ENCODE measurements at regions not wholly inside any gene's neighbourhood (a gene's known extent, or its start where the extent isn't known, plus 50 kb on each side); places are given as distances from the start of the nearest gene placed in this dataset.
A peak's percentile ranks its signal among the peaks of the same experiment; 100 is the strongest.
"Not testable (repeated sequence)": the region's sequence is repeated elsewhere in the genome, so short reads cannot be mapped to it uniquely, and the experiment has no call there.

GRCh38 chr13:63840551-63841421 is 2425.1 kb upstream of the PCDH20 start:
- H3K4me3 ChIP-seq (ENCODE audit: control insufficient read depth in 1 of 7, extremely low read depth in 1 of 7, insufficient read depth in 4 of 7, low read depth in 2 of 7, low read length in 6 of 7) = no peak overlapping the region
- H3K36me3 ChIP-seq (ENCODE audit: control insufficient read depth in 4 of 4, insufficient read depth in 4 of 4, low read length in 3 of 4) = no peaks in the 10 kb centered on the region
- POLR2A ChIA-PET = no interaction called here
- H3K4me1 ChIP-seq (ENCODE audit: control extremely low read depth in 1 of 4, control insufficient read depth in 4 of 4, insufficient read depth in 4 of 4, low read length in 3 of 4) = no peaks in the 10 kb centered on the region
- no peak for DNase-seq
- H3K27ac ChIP-seq (ENCODE audit: insufficient read depth in 1 of 2, low read depth in 1 of 2, low read length in 2 of 2, poor library complexity in 1 of 2, severe bottlenecking in 2 of 2) = no peak overlapping the region
- CTCF ChIA-PET = no interaction called here
- H3K9me3 ChIP-seq (ENCODE audit: control extremely low read depth in 1 of 5, control insufficient read depth in 4 of 5, insufficient read depth in 2 of 5, low read depth in 1 of 5, low read length in 4 of 5) = peaks cover 0 to 23% (median 11%) of the 10 kb centered on the region in 5 experiments
- WGBS (ENCODE audit: insufficient coverage) = 97% methylated on average over 21 of the region's 44 CpGs
- H3K27me3 ChIP-seq (replicated peaks in 2 of 5; ENCODE audit: control insufficient read depth in 4 of 5, insufficient read depth in 5 of 5, low read length in 4 of 5) = no peaks in the 10 kb centered on the region

GRCh38 chr13:63838366-63839110 is 2422.9 kb upstream of the PCDH20 start:
- no peak for DNase-seq
- Histone ChIP-seq H3K36me3 (ENCODE audit: control insufficient read depth in 4 of 4, insufficient read depth in 4 of 4, low read length in 3 of 4) (no peaks in the 10 kb centered on the region), H3K4me1 (ENCODE audit: control extremely low read depth in 1 of 4, control insufficient read depth in 4 of 4, insufficient read depth in 4 of 4, low read length in 3 of 4) (no peaks in the 10 kb centered on the region), H3K27me3 (replicated peaks in 2 of 5; ENCODE audit: control insufficient read depth in 4 of 5, insufficient read depth in 5 of 5, low read length in 4 of 5) (no peaks in the 10 kb centered on the region), H3K27ac (ENCODE audit: insufficient read depth in 1 of 2, low read depth in 1 of 2, low read length in 2 of 2, poor library complexity in 1 of 2, severe bottlenecking in 2 of 2) (no peak overlapping the region), H3K4me3 (ENCODE audit: control insufficient read depth in 1 of 7, extremely low read depth in 1 of 7, insufficient read depth in 4 of 7, low read depth in 2 of 7, low read length in 6 of 7) (no peak overlapping the region), H3K9me3 (ENCODE audit: control extremely low read depth in 1 of 5, control insufficient read depth in 4 of 5, insufficient read depth in 2 of 5, low read depth in 1 of 5, low read length in 4 of 5) (peaks cover 0 to 21% (median 8%) of the 10 kb centered on the region in 5 experiments)
- CTCF ChIA-PET = no interaction called here
- POLR2A ChIA-PET = no interaction called here
- WGBS (ENCODE audit: insufficient coverage) = 97% methylated on average over 6 of the region's 18 CpGs

GRCh38 chr13:63837701-63838100 is 2422.1 kb upstream of the PCDH20 start:
- CTCF ChIA-PET; H3K4me1 ChIP-seq (ENCODE audit: control extremely low read depth in 1 of 4, control insufficient read depth in 4 of 4, insufficient read depth in 4 of 4, low read length in 3 of 4); H3K27ac ChIP-seq (ENCODE audit: insufficient read depth in 1 of 2, low read depth in 1 of 2, low read length in 2 of 2, poor library complexity in 1 of 2, severe bottlenecking in 2 of 2); H3K4me3 ChIP-seq (ENCODE audit: control insufficient read depth in 1 of 7, extremely low read depth in 1 of 7, insufficient read depth in 4 of 7, low read depth in 2 of 7, low read length in 6 of 7); POLR2A ChIA-PET; H3K36me3 ChIP-seq (ENCODE audit: control insufficient read depth in 4 of 4, insufficient read depth in 4 of 4, low read length in 3 of 4); H3K27me3 ChIP-seq (replicated peaks in 2 of 5; ENCODE audit: control insufficient read depth in 4 of 5, insufficient read depth in 5 of 5, low read length in 4 of 5); DNase-seq: not testable (repeated sequence)
- WGBS (ENCODE audit: insufficient coverage) = no CpG with 5 or more reads among the region's 21 CpGs
- peaks cover 0 to 21% (median 8%) of the 10 kb centered on the region in 5 experiments for H3K9me3 ChIP-seq (ENCODE audit: control extremely low read depth in 1 of 5, control insufficient read depth in 4 of 5, insufficient read depth in 2 of 5, low read depth in 1 of 5, low read length in 4 of 5)

- H3K9me3 ChIP-seq (ENCODE audit: control extremely low read depth in 1 of 5, control insufficient read depth in 4 of 5, insufficient read depth in 2 of 5, low read depth in 1 of 5, low read length in 4 of 5); H3K4me1 ChIP-seq (ENCODE audit: control extremely low read depth in 1 of 4, control insufficient read depth in 4 of 4, insufficient read depth in 4 of 4, low read length in 3 of 4); H3K27me3 ChIP-seq (replicated peaks in 2 of 5; ENCODE audit: control insufficient read depth in 4 of 5, insufficient read depth in 5 of 5, low read length in 4 of 5); CTCF ChIA-PET; H3K4me3 ChIP-seq (ENCODE audit: control insufficient read depth in 1 of 7, extremely low read depth in 1 of 7, insufficient read depth in 4 of 7, low read depth in 2 of 7, low read length in 6 of 7); H3K36me3 ChIP-seq (ENCODE audit: control insufficient read depth in 4 of 4, insufficient read depth in 4 of 4, low read length in 3 of 4); H3K27ac ChIP-seq (ENCODE audit: insufficient read depth in 1 of 2, low read depth in 1 of 2, low read length in 2 of 2, poor library complexity in 1 of 2, severe bottlenecking in 2 of 2); DNase-seq; POLR2A ChIA-PET: not testable (repeated sequence)
- no CpG with 5 or more reads among the region's 2 CpGs for WGBS (ENCODE audit: insufficient coverage)
These were observed 2414.0 kb upstream of the PCDH20 start for GRCh38 chr13:63829609-63830008.

- H3K27me3 ChIP-seq (replicated peaks in 2 of 5; ENCODE audit: control insufficient read depth in 4 of 5, insufficient read depth in 5 of 5, low read length in 4 of 5); DNase-seq; H3K27ac ChIP-seq (ENCODE audit: insufficient read depth in 1 of 2, low read depth in 1 of 2, low read length in 2 of 2, poor library complexity in 1 of 2, severe bottlenecking in 2 of 2); POLR2A ChIA-PET; CTCF ChIA-PET; H3K4me1 ChIP-seq (ENCODE audit: control extremely low read depth in 1 of 4, control insufficient read depth in 4 of 4, insufficient read depth in 4 of 4, low read length in 3 of 4); H3K9me3 ChIP-seq (ENCODE audit: control extremely low read depth in 1 of 5, control insufficient read depth in 4 of 5, insufficient read depth in 2 of 5, low read depth in 1 of 5, low read length in 4 of 5); H3K4me3 ChIP-seq (ENCODE audit: control insufficient read depth in 1 of 7, extremely low read depth in 1 of 7, insufficient read depth in 4 of 7, low read depth in 2 of 7, low read length in 6 of 7); H3K36me3 ChIP-seq (ENCODE audit: control insufficient read depth in 4 of 4, insufficient read depth in 4 of 4, low read length in 3 of 4): not testable (repeated sequence)
- WGBS (ENCODE audit: insufficient coverage) = no CpG with 5 or more reads among the region's 5 CpGs
These were observed 2406.1 kb upstream of the PCDH20 start for GRCh38 chr13:63821785-63822184.

GRCh38 chr13:63811428-63812004 is 2395.9 kb upstream of the PCDH20 start:
- POLR2A ChIA-PET; H3K36me3 ChIP-seq (ENCODE audit: control insufficient read depth in 4 of 4, insufficient read depth in 4 of 4, low read length in 3 of 4); H3K27me3 ChIP-seq (replicated peaks in 2 of 5; ENCODE audit: control insufficient read depth in 4 of 5, insufficient read depth in 5 of 5, low read length in 4 of 5); H3K27ac ChIP-seq (ENCODE audit: insufficient read depth in 1 of 2, low read depth in 1 of 2, low read length in 2 of 2, poor library complexity in 1 of 2, severe bottlenecking in 2 of 2); CTCF ChIA-PET; H3K9me3 ChIP-seq (ENCODE audit: control extremely low read depth in 1 of 5, control insufficient read depth in 4 of 5, insufficient read depth in 2 of 5, low read depth in 1 of 5, low read length in 4 of 5); H3K4me1 ChIP-seq (ENCODE audit: control extremely low read depth in 1 of 4, control insufficient read depth in 4 of 4, insufficient read depth in 4 of 4, low read length in 3 of 4); H3K4me3 ChIP-seq (ENCODE audit: control insufficient read depth in 1 of 7, extremely low read depth in 1 of 7, insufficient read depth in 4 of 7, low read depth in 2 of 7, low read length in 6 of 7): not testable (repeated sequence)
- DNase-seq = peak in 1 of 3 donors; percentile 0
- WGBS (ENCODE audit: insufficient coverage) = 96% methylated on average over 36 of the region's 41 CpGs

- CTCF ChIA-PET; H3K4me3 ChIP-seq (ENCODE audit: control insufficient read depth in 1 of 7, extremely low read depth in 1 of 7, insufficient read depth in 4 of 7, low read depth in 2 of 7, low read length in 6 of 7); H3K27me3 ChIP-seq (replicated peaks in 2 of 5; ENCODE audit: control insufficient read depth in 4 of 5, insufficient read depth in 5 of 5, low read length in 4 of 5); H3K9me3 ChIP-seq (ENCODE audit: control extremely low read depth in 1 of 5, control insufficient read depth in 4 of 5, insufficient read depth in 2 of 5, low read depth in 1 of 5, low read length in 4 of 5); POLR2A ChIA-PET; DNase-seq; H3K36me3 ChIP-seq (ENCODE audit: control insufficient read depth in 4 of 4, insufficient read depth in 4 of 4, low read length in 3 of 4); H3K4me1 ChIP-seq (ENCODE audit: control extremely low read depth in 1 of 4, control insufficient read depth in 4 of 4, insufficient read depth in 4 of 4, low read length in 3 of 4); H3K27ac ChIP-seq (ENCODE audit: insufficient read depth in 1 of 2, low read depth in 1 of 2, low read length in 2 of 2, poor library complexity in 1 of 2, severe bottlenecking in 2 of 2): not testable (repeated sequence)
- no CpG with 5 or more reads among the region's 2 CpGs for WGBS (ENCODE audit: insufficient coverage)
These were observed 2375.5 kb upstream of the PCDH20 start for GRCh38 chr13:63791134-63791533.
